HCT116 (cell line): ENCODE measurements at regions not wholly inside any gene's neighbourhood (a gene's known extent, or its start where the extent isn't known, plus 50 kb on each side); places are given as distances from the start of the nearest gene placed in this dataset.

Source experiments
- ATAC-seq: fragments of 200-7000 bp; cut with Tn5 transposase; 2 replicates; pipeline ENCODE4 v1.9.1; 2020; ENCODE audit warnings: mild to moderate bottlenecking, moderate library complexity
- BruUV-seq: library from RNA; stranded (reverse); fragments of 400-500 nt; replicated peaks from 2 replicates; lab custom pipeline; 2021; lab: Mats Ljungman, UMichigan
- CTCF ChIA-PET: fragments of 300-600 bp; sonication (Branson Sonifier 250); formaldehyde crosslinking; loops from one replicate; lab custom pipeline; 2021; ENCODE audit warnings: antibody characterized with exemption; lab: Charles Lee
- POLR2A ChIA-PET: fragments of 300-600, 350-600 bp; sonication (Branson Sonifier 250); formaldehyde crosslinking; loops from one replicate; lab custom pipeline; 2021; ENCODE audit warnings: antibody characterized with exemption; lab: Charles Lee
- RAD21 ChIA-PET, 2 experiments: fragments of 300-600 bp; sonication (Branson Sonifier 250); formaldehyde crosslinking; loops; one replicate each; lab custom pipeline; 2023; ENCODE audit warnings: low total read pairs in 2 of 2; ENCODE audit not compliant: uncharacterized antibody in 2 of 2, unreplicated experiment in 2 of 2, low non-redundant PET in 1 of 2; lab: Charles Lee
- DNase-seq: peaks from one replicate; pipeline ENCODE4 v3.0.0-alpha.2; 2010; ENCODE audit warnings: low read depth, low spot score
- H2AFZ ChIP-seq: fragments of 200-600 bp; shearing (Covaris generic), sonication (generic); 2 replicates; pipeline ENCODE4 v1.6.1; 2017; ENCODE audit warnings: low read depth, mixed run types, mixed read lengths, antibody characterized with exemption, low read length; ENCODE audit not compliant: poor library complexity, severe bottlenecking
- H3K27ac ChIP-seq: 2 replicates; pipeline ENCODE4 v1.5.1; 2012; ENCODE audit warnings: low read depth, low read length
- H3K27me3 ChIP-seq: fragments of 200-600 bp; sonication (generic); 2 replicates; pipeline ENCODE4 v1.6.1; 2016; ENCODE audit warnings: mixed run types, low read length, mixed read lengths; ENCODE audit not compliant: insufficient read depth
- H3K36me3 ChIP-seq, 2 experiments: fragments of 200-500 bp in 1 of 2; fragments of 200-600 bp in 1 of 2; sonication (Bioruptor generic) in 1 of 2; sonication (generic) in 1 of 2; 2 replicates each; pipeline versions ENCODE4 v1.5.1 to v1.6.1; 2014 to 2016; ENCODE audit warnings: low read length in 2 of 2, inconsistent platforms in 1 of 2, mixed read lengths in 1 of 2, mixed run types in 1 of 2; ENCODE audit not compliant: insufficient read depth in 2 of 2, control insufficient read depth in 1 of 2
- H3K4me1 ChIP-seq, 2 experiments: fragments of 200-600 bp in 1 of 2; sonication (generic) in 1 of 2; 2 replicates each; pipeline versions ENCODE4 v1.5.1 to v1.6.1; 2012 to 2017; ENCODE audit warnings: low read length in 2 of 2, inconsistent platforms in 1 of 2, mild to moderate bottlenecking in 1 of 2, mixed read lengths in 1 of 2, mixed run types in 1 of 2, moderate library complexity in 1 of 2; ENCODE audit not compliant: insufficient read depth in 2 of 2, control insufficient read depth in 1 of 2
- H3K4me2 ChIP-seq: fragments of 200-600 bp; sonication (generic); 2 replicates; pipeline ENCODE4 v1.6.1; 2017; ENCODE audit warnings: mixed run types, low read length, mixed read lengths
- H3K4me3 ChIP-seq, 2 experiments: fragments of 200-600 bp in 1 of 2; sonication (generic) in 1 of 2; replicated peaks in 1 of 2; 2 replicates each; pipeline ENCODE4 v1.5.1; 2011 to 2016; ENCODE audit warnings: low read length in 2 of 2, control low read depth in 1 of 2, low read depth in 1 of 2, mild to moderate bottlenecking in 1 of 2, mixed read lengths in 1 of 2, mixed run types in 1 of 2
- H3K79me2 ChIP-seq: fragments of 200-600 bp; sonication (generic); 2 replicates; pipeline ENCODE4 v1.6.1; 2017; ENCODE audit warnings: mild to moderate bottlenecking, mixed run types, low read length, moderate library complexity, mixed read lengths; ENCODE audit not compliant: insufficient read depth
- H3K9ac ChIP-seq: fragments of 200-600 bp; sonication (generic); 2 replicates; pipeline ENCODE4 v1.6.1; 2016; ENCODE audit warnings: low read length, mixed read lengths
- H3K9me2 ChIP-seq: fragments of 200-600 bp; sonication (generic), shearing (Covaris generic); 2 replicates; pipeline ENCODE4 v1.6.1; 2017; ENCODE audit warnings: mixed run types, mild to moderate bottlenecking, moderate library complexity; ENCODE audit not compliant: insufficient read depth
- H3K9me3 ChIP-seq, 2 experiments: fragments of 200-500 bp in 1 of 2; fragments of 200-600 bp in 1 of 2; sonication (Bioruptor generic) in 1 of 2; sonication (generic) in 1 of 2; 2 replicates each; pipeline ENCODE4 v1.6.1; 2014 to 2017; ENCODE audit warnings: low read length in 2 of 2, mixed read lengths in 2 of 2, inconsistent platforms in 1 of 2, low read depth in 1 of 2, mild to moderate bottlenecking in 1 of 2, mixed run types in 1 of 2, moderate library complexity in 1 of 2; ENCODE audit not compliant: control insufficient read depth in 1 of 2, insufficient read depth in 1 of 2
- H4K20me1 ChIP-seq: fragments of 200-600 bp; sonication (generic), shearing (Covaris generic); 2 replicates; pipeline ENCODE4 v1.6.1; 2017; ENCODE audit warnings: mixed run types, mild to moderate bottlenecking, moderate library complexity; ENCODE audit not compliant: insufficient read depth
- ATF3 ChIP-seq: IDR thresholded peaks from 2 replicates; pipeline ENCODE4 v1.6.1; 2012
- CBX3 ChIP-seq: IDR thresholded peaks from 2 replicates; pipeline ENCODE4 v1.6.1; 2012; ENCODE audit warnings: low read depth
- CEBPB ChIP-seq: IDR thresholded peaks from 2 replicates; pipeline ENCODE4 v1.6.1; 2012; ENCODE audit warnings: low read depth
- EGR1 ChIP-seq: IDR thresholded peaks from 2 replicates; pipeline ENCODE4 v1.6.1; 2012; ENCODE audit warnings: low read depth
- EZH2 ChIP-seq: fragments of 200-600 bp; sonication (generic); IDR thresholded peaks from 2 replicates; pipeline ENCODE4 v1.6.1; 2017; ENCODE audit warnings: antibody characterized with exemption, mixed run types
- FOSL1 ChIP-seq: IDR thresholded peaks from 2 replicates; pipeline ENCODE4 v1.6.1; 2012; ENCODE audit warnings: low read depth
- JUND ChIP-seq: IDR thresholded peaks from 2 replicates; pipeline ENCODE4 v1.6.1; 2012
- MAX ChIP-seq: IDR thresholded peaks from 2 replicates; pipeline ENCODE4 v1.6.1; 2012
- POLR2AphosphoS5 ChIP-seq: IDR thresholded peaks from 2 replicates; pipeline ENCODE4 v1.6.1; 2011; ENCODE audit warnings: mild to moderate bottlenecking, low read depth, low read length, moderate library complexity
- RAD21 ChIP-seq: IDR thresholded peaks from 2 replicates; pipeline ENCODE4 v1.6.1; 2012; ENCODE audit warnings: low read depth, mild to moderate bottlenecking
- REST ChIP-seq: IDR thresholded peaks from 2 replicates; pipeline ENCODE4 v1.6.1; 2012; ENCODE audit warnings: low read depth
- SP1 ChIP-seq: IDR thresholded peaks from 2 replicates; pipeline ENCODE4 v1.6.1; 2012; ENCODE audit warnings: low read depth
- SRF ChIP-seq: IDR thresholded peaks from 2 replicates; pipeline ENCODE4 v1.6.1; 2012; ENCODE audit warnings: low read depth
- TCF7L2 ChIP-seq: IDR thresholded peaks from 2 replicates; pipeline ENCODE4 v1.7.0; 2011; ENCODE audit warnings: borderline replicate concordance, inconsistent platforms; ENCODE audit not compliant: insufficient read depth, insufficient read length; ENCODE audit errors: extremely low read depth
- YY1 ChIP-seq: IDR thresholded peaks from 2 replicates; pipeline ENCODE4 v1.6.1; 2011; ENCODE audit warnings: low read length, low read depth, moderate library complexity, mild to moderate bottlenecking; ENCODE audit not compliant: insufficient replicate concordance; ENCODE audit errors: extremely low read depth
- ZFX ChIP-seq: fragments of 450-650 bp; IDR thresholded peaks from 2 replicates; pipeline ENCODE4 v1.6.1; 2017
- intact Hi-C: fragments of 100-400 bp; cut with micrococcal nuclease; formaldehyde crosslinking; loops from 2 replicates; pipeline ENCODE4 v1.10.0; 2022
- TF ChIP-seq, protein P1 (sequence below), 3 experiments: fragments of 200-600 bp in 1 of 3; sonication (generic) in 1 of 3; IDR thresholded peaks in 2 of 3; conservative IDR thresholded peaks in 1 of 3; 2 replicates each; pipeline ENCODE4 v1.5.1; 2012 to 2017; ENCODE audit warnings: low read depth in 2 of 3, low read length in 2 of 3, antibody characterized with exemption in 1 of 3, borderline replicate concordance in 1 of 3, control low read depth in 1 of 3, mild to moderate bottlenecking in 1 of 3, mixed read lengths in 1 of 3, mixed run types in 1 of 3, moderate library complexity in 1 of 3; ENCODE audit not compliant: insufficient read depth in 1 of 3

DNA sequence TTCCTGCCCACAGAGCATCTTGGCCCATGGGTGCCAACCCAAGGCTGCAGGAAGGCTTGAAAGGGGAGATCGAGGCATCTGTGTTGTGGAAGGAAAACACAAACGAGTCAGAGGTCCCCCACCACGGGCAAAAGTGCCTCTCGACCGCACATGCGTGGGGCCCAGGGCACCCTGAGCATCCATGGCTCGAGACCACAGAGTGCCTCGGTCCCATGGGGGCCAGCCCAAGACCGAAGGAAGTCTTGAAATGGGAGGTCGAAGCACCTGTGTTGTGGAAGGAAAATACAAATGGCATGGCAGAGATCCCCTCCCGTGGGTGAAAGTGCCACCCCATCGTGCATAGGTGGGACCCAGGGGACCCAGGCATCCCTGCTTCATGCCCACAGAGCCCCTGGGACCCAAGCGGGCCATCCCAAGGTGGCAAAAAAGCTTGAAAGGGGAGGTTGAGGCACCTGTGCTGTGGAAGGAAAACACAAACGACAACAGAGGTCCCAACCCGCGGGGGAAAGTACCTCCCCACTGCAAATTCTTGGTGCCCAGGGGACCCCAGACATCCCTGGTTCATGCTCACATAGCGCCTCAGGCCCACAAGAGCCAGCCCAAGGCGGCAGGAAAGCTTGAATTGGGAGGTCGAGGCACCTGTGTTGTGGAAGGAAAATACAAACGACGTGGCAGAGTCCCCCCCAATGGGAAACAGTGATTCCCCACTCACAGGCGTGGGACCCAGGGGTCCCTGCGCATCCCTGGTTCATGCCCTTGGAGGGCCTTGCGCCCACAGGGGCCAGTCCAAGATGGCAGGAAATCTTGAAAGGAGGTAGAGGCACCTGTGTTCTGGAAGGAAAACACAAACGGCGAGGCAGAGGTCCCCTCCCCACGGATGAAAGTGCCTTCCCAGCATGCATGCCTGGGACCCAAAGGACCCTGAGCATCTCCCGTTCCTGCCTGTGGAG, 373.0 kb downstream of the ALG10 start:
- no peak overlapping the region for H3K4me2 ChIP-seq
- TF ChIP-seq EGR1 (no peak), CEBPB (no peak), ATF3 (no peak), YY1 (no peak), MAX (no peak), SRF (no peak), SP1 (no peak), POLR2AphosphoS5 (no peak), RAD21 (no peak), TCF7L2 (no peak), REST (no peak), CBX3 (no peak), FOSL1 (no peak), ZFX (no peak), JUND (no peak), EZH2 (no peak)
- TF ChIP-seq, protein P1, sequence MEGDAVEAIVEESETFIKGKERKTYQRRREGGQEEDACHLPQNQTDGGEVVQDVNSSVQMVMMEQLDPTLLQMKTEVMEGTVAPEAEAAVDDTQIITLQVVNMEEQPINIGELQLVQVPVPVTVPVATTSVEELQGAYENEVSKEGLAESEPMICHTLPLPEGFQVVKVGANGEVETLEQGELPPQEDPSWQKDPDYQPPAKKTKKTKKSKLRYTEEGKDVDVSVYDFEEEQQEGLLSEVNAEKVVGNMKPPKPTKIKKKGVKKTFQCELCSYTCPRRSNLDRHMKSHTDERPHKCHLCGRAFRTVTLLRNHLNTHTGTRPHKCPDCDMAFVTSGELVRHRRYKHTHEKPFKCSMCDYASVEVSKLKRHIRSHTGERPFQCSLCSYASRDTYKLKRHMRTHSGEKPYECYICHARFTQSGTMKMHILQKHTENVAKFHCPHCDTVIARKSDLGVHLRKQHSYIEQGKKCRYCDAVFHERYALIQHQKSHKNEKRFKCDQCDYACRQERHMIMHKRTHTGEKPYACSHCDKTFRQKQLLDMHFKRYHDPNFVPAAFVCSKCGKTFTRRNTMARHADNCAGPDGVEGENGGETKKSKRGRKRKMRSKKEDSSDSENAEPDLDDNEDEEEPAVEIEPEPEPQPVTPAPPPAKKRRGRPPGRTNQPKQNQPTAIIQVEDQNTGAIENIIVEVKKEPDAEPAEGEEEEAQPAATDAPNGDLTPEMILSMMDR (IDR thresholded peaks at IDR 0.05 in 2 of 3, conservative IDR thresholded peaks at IDR 0.05 in 1 of 3; ENCODE audit: borderline replicate concordance in 1 of 3, insufficient read depth in 1 of 3, low read depth in 2 of 3, low read length in 2 of 3), result no peak
- BruUV-seq, result no TSS peak
- no peaks in the 10 kb centered on the region for H3K36me3 ChIP-seq
- no peak overlapping the region for H3K4me3 ChIP-seq
- DNase-seq, result no peak
- no peak for ATAC-seq
- intact Hi-C loops, result no loop called here
- RAD21 ChIA-PET, result no interaction called here
- no peaks in the 10 kb centered on the region for H3K9me2 ChIP-seq
- H3K79me2 ChIP-seq, result no peaks in the 10 kb centered on the region
- POLR2A ChIA-PET, result no interaction called here
- no peaks in the 10 kb centered on the region for H4K20me1 ChIP-seq
- H3K27me3 ChIP-seq, result no peaks in the 10 kb centered on the region
- no peak overlapping the region for H2AFZ ChIP-seq
- H3K4me1 ChIP-seq, result no peaks in the 10 kb centered on the region
- CTCF ChIA-PET, result no interaction called here
- no peak overlapping the region for H3K9ac ChIP-seq
- no peak overlapping the region for H3K27ac ChIP-seq
- H3K9me3 ChIP-seq, result no peaks in the 10 kb centered on the region
